ENCODE measurements at regions not wholly inside any gene's neighbourhood (a gene's known extent, or its start where the extent isn't known, plus 50 kb on each side); places are given as distances from the start of the nearest gene placed in this dataset.

DNA sequence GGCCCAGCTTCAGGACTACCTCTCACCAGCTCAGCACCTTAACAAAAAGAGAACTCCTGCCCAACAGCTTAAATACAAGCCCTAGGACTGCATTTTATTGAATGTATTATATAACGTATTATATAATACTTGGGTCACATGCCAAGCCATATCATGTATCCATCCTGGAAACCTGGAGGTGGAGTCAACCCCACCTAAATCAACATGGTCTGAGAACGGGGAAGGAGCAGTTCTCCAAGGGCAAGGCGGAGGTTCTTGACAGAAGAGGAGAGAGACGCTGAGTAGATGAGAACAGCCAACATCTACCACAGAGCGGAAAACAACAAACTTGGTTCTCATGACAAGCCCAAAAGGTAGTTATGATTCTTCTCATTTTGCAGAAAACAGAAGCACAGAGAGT is 163.4 kb downstream of the FGF18 start:
- no peak for TF ChIP-seq EZH2 (IDR thresholded peaks at IDR 0.05; ENCODE audit: borderline replicate concordance, low read length)
- TF ChIP-seq, protein P1, sequence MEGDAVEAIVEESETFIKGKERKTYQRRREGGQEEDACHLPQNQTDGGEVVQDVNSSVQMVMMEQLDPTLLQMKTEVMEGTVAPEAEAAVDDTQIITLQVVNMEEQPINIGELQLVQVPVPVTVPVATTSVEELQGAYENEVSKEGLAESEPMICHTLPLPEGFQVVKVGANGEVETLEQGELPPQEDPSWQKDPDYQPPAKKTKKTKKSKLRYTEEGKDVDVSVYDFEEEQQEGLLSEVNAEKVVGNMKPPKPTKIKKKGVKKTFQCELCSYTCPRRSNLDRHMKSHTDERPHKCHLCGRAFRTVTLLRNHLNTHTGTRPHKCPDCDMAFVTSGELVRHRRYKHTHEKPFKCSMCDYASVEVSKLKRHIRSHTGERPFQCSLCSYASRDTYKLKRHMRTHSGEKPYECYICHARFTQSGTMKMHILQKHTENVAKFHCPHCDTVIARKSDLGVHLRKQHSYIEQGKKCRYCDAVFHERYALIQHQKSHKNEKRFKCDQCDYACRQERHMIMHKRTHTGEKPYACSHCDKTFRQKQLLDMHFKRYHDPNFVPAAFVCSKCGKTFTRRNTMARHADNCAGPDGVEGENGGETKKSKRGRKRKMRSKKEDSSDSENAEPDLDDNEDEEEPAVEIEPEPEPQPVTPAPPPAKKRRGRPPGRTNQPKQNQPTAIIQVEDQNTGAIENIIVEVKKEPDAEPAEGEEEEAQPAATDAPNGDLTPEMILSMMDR (IDR thresholded peaks at IDR 0.05; ENCODE audit: low read length), result no peak
- H3K27me3 ChIP-seq (ENCODE audit: insufficient read depth, low read length), result 0 out of 2 replicates have a peak, but pooled peaks cover under 1% of the 10 kb centered on the region

DNA sequence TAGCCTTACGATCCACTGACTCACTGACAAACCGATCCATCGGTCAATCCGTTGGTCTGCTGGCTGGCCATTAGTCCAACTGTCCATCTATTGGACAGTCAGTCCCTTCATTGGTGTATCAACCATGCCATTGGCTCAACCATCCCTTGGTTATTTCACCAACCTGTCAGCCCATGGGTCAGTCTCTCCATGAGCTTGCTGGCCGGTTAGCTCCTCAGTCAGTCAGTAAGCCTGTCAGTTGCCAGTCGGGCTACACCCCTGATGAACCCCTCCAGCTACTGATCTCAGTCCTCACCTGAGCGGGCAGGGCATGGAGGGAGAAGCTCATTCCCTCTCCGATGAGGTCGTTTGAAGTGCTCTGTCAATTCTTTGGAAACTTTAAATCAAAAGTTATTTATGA is 166.5 kb downstream of the FGF18 start:
- H3K36me3 ChIP-seq (ENCODE audit: insufficient read depth, low read length), result no peaks in the 10 kb centered on the region
- TF ChIP-seq EZH2 (IDR thresholded peaks at IDR 0.05; ENCODE audit: borderline replicate concordance, low read length), result no peak
- TF ChIP-seq, protein P1 (IDR thresholded peaks at IDR 0.05; ENCODE audit: low read length), result no peak
- no peak overlapping the region for H3K4me3 ChIP-seq (ENCODE audit: low read depth, low read length, poor library complexity, severe bottlenecking)
- H3K4me2 ChIP-seq (ENCODE audit: low read length), result no peak overlapping the region
- no peak overlapping the region for H3K27ac ChIP-seq (ENCODE audit: low read depth, low read length, poor library complexity, severe bottlenecking)
- H3K9me2 ChIP-seq (ENCODE audit: low read depth, low read length), result no peaks in the 10 kb centered on the region
- no peaks in the 10 kb centered on the region for H3K79me2 ChIP-seq (ENCODE audit: insufficient read depth, low read length)
- no peaks in the 10 kb centered on the region for H3K9me3 ChIP-seq (ENCODE audit: low read length)
- no peak overlapping the region for H2AFZ ChIP-seq (ENCODE audit: low read length)
- no peaks in the 10 kb centered on the region for H3K27me3 ChIP-seq (ENCODE audit: insufficient read depth, low read length)
- H3F3A ChIP-seq (ENCODE audit: insufficient read depth, low read length), result no peaks in the 10 kb centered on the region
- H3K9ac ChIP-seq (ENCODE audit: low read length), result no peak overlapping the region
- no peaks in the 10 kb centered on the region for H3K4me1 ChIP-seq (ENCODE audit: insufficient read depth, low read length, severe bottlenecking)
- no peaks in the 10 kb centered on the region for H4K20me1 ChIP-seq (ENCODE audit: insufficient read depth, low read length)

More for the DNA sequence above, 163.4 kb downstream of the FGF18 start:
- Histone ChIP-seq H3K9me2 (ENCODE audit: low read depth, low read length) (no peaks in the 10 kb centered on the region), H3K27ac (ENCODE audit: low read depth, low read length, poor library complexity, severe bottlenecking) (no peak overlapping the region), H2AFZ (ENCODE audit: low read length) (no peak overlapping the region), H3F3A (ENCODE audit: insufficient read depth, low read length) (no peaks in the 10 kb centered on the region), H4K20me1 (ENCODE audit: insufficient read depth, low read length) (no peaks in the 10 kb centered on the region), H3K36me3 (ENCODE audit: insufficient read depth, low read length) (no peaks in the 10 kb centered on the region), H3K9me3 (ENCODE audit: low read length) (no peaks in the 10 kb centered on the region), H3K9ac (ENCODE audit: low read length) (no peak overlapping the region), H3K4me1 (ENCODE audit: insufficient read depth, low read length, severe bottlenecking) (no peaks in the 10 kb centered on the region), H3K4me3 (ENCODE audit: low read depth, low read length, poor library complexity, severe bottlenecking) (no peak overlapping the region), H3K79me2 (ENCODE audit: insufficient read depth, low read length) (no peaks in the 10 kb centered on the region), H3K4me2 (ENCODE audit: low read length) (no peak overlapping the region)

DNA sequence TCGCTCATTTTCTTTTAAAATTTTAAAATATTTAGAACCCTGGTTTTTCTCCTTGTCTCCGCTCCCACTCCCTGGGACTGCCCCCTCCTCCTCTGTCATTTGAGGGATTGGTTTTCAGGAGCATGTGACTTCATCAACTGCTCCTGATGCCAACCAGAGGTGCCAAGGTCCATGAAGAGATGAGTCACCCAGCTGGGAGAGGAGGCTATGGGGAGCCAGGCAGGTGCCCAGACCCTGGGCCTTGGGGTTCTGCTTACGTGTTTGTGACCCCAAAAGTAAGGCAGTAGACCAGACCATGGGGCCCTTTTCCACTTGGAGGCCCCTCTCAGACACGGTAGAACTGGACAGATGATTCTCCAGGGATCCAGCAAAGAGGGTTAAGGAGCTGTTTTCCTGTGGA is 167.0 kb downstream of the FGF18 start:
- Histone ChIP-seq H3K36me3 (ENCODE audit: insufficient read depth, low read length) (no peaks in the 10 kb centered on the region), H3K27ac (ENCODE audit: low read depth, low read length, poor library complexity, severe bottlenecking) (no peak overlapping the region), H3K4me2 (ENCODE audit: low read length) (no peak overlapping the region), H3K4me1 (ENCODE audit: insufficient read depth, low read length, severe bottlenecking) (no peaks in the 10 kb centered on the region), H3K9ac (ENCODE audit: low read length) (no peak overlapping the region), H2AFZ (ENCODE audit: low read length) (no peak overlapping the region), H3K4me3 (ENCODE audit: low read depth, low read length, poor library complexity, severe bottlenecking) (no peak overlapping the region), H3K9me3 (ENCODE audit: low read length) (no peaks in the 10 kb centered on the region), H3K27me3 (ENCODE audit: insufficient read depth, low read length) (no peaks in the 10 kb centered on the region), H3F3A (ENCODE audit: insufficient read depth, low read length) (no peaks in the 10 kb centered on the region), H3K79me2 (ENCODE audit: insufficient read depth, low read length) (no peaks in the 10 kb centered on the region), H4K20me1 (ENCODE audit: insufficient read depth, low read length) (no peaks in the 10 kb centered on the region), H3K9me2 (ENCODE audit: low read depth, low read length) (no peaks in the 10 kb centered on the region)
- TF ChIP-seq, protein P1 (IDR thresholded peaks at IDR 0.05; ENCODE audit: low read length), result no peak
- no peak for TF ChIP-seq EZH2 (IDR thresholded peaks at IDR 0.05; ENCODE audit: borderline replicate concordance, low read length)
